HK-2 (cell line): ENCODE measurements at regions not wholly inside any gene's neighbourhood (a gene's known extent, or its start where the extent isn't known, plus 50 kb on each side); places are given as distances from the start of the nearest gene placed in this dataset.
"Not testable (repeated sequence)": the region's sequence is repeated elsewhere in the genome, so short reads cannot be mapped to it uniquely, and the experiment has no call there.

Experiments
- DNase-seq: peaks from one replicate; pipeline ENCODE4 v3.0.0-alpha.2; 2018; ENCODE audit not compliant: unreplicated experiment

DNA sequence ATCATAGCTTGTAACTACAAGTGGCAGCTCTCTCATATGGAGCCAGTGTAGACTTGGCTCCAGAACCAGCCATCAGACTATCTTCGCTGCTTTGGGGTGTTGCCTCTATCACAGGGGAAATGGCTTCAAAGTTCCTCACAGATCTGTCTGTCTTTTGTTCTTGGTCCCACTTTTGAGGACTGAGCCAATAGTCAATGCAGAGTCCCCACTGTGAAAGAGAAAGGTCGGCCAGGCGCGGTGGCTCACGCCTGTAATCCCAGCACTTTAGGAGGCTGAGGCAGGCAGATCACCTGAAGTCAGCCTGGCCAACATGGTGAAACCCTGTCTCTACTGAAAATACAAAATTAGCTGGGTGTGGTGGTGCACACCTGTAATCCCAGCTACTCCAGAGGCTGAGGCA is 86.9 kb upstream of the FZD7 start:
- not testable (repeated sequence) for DNase-seq

DNA sequence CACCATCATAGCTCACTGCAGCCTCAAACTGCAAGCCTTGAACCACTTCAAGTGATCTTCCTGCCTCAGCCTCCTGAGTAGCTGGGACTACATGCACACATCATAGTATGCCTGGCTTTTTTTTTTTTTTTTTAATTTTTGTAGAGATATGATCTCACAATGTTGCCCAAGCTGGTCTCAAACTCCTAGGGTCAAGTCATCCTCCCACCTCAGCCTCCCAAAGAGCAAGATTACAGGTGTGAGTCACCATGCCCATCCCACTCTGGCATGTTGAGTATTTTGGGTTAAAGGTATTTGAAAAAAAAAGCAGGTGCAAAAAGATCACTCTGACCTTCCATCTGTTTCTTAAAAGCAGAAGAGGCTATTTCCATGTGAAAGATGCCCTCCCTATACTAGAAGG is 86.4 kb upstream of the FZD7 start:
- DNase-seq: no peak

DNA sequence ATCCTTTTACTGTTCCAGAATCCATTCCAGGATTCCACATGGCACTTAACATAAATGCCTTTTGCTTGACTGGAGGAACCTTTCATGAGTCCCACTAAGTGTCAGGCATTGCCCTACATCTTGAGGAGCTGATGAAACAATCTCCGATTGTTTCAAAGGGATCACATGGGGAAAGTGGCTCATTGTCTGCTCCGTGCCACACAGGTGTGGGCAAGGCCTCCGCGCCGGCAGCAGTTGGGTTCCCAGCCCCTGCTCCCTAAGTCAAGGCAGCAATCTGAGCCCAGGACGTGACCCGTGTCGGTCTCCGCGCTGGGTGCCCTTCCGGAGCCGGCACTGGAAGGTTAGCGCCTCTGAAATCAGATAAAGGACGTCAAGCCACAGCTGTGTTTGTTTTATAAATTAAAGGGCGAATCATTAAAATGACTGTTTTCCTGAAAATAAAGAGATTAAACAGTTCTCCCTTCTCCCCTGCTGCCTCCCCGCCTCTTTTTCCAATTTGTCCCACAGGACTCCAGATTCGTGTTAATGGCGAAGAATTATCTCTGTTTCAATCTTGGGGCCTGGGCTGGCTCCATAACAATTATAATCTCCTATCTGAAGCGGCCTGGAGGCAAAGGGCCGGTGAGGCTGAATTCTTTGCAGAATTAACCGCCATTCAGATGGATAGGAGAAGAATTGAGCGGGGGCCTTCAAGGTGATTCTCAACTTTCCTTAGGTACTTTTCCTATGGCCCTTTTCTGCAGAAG is 84.3 kb upstream of the FZD7 start:
- no peak for DNase-seq

DNA sequence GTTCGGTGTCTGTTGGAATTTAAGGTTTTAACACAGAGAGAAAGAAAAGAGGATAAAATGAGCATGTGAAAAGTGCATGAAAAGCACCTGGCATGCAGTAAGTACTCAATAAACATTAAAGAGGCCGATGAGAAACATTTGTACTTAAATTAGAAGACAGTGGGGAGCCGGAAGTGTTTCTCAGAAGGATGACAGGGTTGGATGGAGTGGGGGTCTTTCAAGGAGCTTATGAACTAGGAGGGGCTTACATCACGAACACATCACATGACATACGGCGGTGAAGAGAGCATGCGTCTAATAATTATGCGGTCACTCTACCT is 83.8 kb upstream of the FZD7 start:
- DNase-seq: no peak

DNA sequence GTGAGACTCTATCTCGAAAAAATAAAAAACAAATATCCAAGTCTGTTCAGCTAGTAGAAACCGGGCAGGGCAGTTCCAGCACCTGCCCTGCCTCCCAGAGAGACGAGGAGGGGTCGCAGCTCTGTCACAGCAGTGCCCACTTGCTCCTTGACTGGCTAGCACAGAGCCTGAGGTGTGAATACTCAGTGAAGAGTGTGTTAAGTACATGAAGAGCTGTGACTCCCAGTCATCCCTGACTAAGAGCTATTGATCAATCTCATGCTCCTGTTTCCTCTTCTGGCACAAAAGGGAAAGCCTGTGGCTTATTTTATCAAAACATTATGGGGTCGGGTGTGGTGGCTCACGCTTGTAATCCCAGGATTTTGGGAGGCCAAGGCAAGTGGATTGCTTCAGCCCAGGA is 83.0 kb upstream of the FZD7 start:
- DNase-seq: no peak

DNA sequence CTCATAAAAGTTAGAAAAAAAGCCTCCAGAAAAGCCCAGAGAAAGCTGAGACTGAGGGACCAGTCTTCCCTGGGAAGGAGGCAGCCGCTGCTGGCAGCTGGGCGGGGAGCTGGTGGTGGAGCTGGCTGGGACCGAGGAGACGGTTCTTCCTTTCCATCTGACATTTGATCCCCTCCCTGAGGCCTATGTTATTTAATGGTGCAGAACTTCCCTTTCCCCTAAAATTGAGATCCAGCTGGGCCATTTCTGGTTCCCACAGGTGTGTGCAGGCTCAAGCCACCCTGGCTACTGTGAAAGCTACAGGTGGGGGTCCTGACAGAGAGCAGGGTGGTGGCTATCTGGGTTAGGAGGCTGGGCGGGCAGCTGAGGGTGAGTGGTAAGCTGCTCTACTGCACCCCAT is 81.5 kb upstream of the FZD7 start:
- no peak for DNase-seq

DNA sequence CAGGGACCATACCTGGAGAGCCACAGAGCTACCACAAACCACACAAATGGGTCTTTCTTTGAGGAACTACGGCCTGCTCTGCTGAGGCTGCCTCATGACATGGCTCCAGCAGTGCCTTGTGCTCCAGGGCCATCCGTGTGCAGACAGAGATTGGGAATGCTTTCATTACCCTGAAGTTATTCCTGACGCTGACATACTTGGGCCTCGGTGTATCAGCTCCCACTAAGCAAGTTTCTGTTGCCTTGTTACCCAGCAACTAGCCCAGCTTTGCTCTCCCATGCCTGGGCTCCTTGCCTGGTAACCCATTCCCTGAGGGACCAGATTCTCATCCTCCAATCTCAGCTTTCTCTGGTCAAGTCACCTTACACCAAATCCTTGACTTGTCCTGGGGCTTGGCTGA is 80.3 kb upstream of the FZD7 start:
- DNase-seq: no peak

DNA sequence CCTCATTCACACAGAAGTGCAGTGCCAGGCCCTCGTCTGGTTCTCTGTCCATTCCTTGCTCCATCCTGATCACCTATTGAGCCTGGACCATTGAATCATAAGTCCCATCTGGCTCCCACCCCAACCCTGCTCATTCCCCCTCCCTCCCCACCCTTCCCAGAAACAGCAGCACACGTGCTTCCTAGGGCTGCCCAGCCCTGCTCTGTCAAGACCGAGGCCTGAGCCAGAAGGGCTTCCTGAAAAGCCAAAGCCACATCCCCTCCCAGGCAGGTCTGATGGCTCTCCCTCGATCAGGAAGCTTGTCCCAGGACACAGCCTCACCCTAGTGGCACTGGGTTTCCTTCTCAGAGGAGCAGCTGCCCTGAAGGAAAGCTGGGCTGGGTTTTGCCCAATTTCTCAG is 79.8 kb upstream of the FZD7 start:
- no peak for DNase-seq

DNA sequence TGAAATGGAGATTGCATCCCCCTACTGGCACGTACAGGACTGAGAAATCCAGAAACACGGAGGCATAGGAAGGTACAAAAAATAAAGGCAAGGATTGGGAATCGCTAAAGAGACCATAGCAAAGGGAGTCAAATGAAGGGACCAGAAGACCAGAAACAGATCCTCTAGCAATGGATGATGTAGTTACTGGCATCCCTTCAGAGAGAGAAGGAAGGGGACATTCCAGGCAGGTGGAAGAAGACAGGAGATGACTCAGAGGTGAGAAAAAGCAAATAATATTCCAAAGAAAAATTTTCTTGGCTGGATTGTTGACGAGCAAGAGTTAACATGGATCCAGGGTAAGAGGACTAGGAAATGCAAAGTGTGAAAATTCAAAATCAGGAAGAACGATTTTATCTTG is 78.4 kb upstream of the FZD7 start:
- no peak for DNase-seq

DNA sequence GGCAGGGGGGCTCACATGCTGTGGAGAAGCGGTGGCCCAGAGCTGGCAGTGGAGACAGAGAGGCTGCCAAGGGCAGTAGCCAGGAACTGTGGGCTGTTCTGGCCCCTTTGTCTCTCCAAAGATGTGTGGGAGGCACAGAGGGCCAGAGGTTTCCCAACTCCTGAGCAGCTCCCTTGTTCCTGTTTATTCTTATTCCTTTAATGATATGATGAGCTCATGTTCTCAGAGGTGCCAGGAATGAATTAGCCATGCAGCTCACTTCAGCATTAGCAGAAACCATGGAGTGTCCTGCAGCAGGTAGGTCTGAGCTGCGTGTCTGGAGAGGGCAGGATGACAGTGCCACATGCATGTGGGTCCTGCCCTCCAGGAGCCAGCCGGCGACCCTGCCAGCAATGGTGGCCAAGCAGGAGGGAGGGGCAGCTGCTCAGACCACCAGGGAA is 77.9 kb upstream of the FZD7 start:
- DNase-seq: no peak

DNA sequence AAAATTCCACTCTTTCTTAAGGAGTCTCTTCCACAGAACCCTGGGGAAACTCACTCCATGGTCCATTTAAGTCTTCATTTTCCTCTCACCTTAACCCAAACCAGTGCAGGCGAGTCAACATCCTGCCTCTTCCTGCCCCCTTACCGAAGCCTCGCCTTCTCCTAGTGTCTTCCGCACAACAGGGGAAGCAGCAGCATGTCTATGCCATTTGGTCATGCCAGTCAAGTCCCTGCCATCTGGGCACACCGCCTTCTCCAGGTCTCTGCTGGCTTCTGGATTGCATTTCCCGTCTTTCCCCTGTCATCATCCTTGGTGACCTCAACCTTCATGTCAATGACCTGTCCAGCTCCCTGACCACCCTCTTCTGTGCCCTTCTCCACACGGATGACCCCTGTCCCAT is 77.3 kb upstream of the FZD7 start:
- no peak for DNase-seq

DNA sequence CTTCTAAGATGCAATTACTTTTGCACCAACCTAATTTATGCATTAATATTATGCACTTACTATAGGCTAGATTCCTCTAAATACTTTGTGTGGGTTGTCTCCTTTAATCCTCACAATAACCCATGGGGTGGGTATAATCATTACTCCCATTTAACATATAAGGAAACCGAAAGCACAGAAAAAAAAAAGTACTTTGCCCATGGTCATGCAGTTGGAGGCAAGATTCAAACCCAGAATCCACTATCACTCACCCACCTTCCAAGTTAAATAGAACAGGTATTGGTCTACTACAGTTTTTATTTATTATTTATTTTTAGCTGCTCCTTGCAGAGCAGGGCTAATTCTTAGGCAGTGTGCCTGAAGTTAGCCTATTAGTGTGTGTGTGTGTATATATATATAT is 76.6 kb upstream of the FZD7 start:
- DNase-seq: no peak

DNA sequence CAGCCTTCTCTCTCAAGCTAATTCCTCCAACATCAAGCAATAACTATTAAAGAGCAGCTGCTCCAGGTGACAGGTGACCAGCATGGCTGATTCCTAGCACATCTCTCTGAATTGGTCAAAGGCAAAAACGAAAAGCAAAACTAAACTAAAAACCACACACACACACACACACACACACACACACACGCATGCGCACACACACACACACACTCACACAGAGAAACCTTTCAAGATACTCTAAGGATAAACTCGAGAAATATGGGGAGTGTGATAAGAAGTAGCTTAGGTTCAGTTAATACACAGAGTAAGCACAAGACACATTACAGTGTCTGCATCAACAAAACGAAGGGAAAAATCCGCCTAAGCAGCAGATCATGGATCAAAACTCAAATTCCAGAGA is 74.5 kb upstream of the FZD7 start:
- DNase-seq: no peak

DNA sequence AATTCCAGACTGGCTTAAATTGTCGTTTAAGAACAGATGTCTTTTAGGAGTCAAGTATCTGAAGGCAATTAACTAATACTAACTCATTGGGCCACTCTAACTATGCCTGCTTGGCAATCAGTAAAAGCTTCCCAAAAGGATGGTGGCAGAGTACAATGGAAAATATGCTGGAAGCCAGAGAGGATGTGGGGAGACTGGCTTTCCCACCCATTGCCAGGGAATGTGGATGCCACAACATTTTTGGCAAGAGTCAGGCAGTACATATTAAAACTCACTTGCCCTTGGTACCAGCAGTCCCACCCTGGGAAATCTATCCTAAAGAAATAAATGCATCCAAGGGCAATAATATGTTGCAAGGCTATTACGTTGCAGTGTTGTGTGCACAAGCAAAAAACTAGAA is 74.0 kb upstream of the FZD7 start:
- DNase-seq: no peak

DNA sequence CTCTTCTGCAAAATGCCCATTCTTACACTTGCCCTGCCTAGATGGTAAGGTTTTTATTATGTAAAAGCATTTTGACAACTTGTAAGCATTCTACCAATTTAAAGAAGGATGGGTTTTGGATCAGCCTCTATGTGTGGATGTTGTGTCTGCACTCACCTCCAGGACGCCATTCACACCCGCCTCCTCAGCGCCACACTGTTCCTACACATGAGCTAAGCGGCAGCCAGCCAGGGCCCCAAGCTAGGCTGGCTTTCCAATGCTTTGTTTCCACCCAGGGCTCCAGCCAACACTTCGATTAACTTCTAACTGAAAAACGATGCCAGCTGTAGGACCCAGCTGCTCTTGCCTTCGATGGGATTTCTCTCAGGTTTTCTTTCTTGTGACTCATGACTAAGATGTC is 73.3 kb upstream of the FZD7 start:
- no peak for DNase-seq

DNA sequence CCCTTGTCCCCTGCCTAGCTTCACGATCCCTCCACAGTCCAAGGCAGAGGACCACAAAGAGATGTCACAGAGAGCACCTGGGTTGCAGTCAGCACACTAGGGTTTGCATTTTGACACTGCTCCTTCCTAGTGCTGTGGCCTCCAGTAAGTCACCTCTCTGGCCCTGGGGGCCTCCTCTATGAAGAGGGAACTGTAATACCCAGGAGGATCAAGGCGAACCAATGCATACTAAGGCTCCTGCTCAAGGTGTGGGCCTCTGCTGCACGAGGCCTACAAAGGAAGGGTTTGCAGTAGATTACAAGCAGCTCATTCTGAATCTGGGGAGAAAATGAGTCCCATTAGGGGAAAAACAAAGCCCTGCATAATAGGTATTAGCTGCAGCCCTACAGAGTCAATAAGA is 72.3 kb upstream of the FZD7 start:
- no peak for DNase-seq

DNA sequence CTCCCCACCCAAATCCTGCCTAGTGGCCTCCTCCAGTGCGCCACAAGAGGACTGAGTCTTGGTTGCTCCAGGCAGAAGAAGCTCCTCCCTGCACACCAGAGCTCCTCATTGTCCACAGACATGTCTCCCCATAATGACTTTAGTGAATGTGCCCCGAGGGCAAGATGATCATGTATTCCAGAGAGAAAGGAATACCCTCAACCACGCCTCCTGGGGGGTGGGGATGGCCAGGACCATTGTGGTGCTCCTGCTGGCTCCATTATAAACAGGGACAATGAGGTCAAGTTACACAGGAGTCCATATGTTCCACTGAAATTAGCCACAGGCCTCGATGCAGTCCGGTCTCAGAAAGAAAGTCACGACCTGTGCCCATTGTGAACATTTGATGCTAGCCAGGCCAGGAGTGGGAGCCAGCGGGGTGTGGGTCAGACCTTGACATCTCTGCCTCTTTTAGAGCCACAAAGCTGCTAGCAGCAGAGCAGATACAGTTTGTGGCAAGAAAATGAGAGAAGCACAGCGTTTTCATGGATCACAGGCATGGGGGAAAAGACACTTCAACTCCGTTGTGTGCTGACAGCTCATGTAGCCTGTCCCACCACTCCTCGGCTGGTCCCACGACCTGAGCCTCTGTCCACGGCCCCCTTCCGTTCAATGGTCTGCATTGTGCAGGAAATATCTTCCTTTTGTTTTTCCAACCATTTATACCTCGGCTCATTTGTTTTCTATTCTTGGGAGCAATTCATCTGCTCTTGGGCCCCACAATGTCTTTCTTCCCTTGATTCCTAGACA is 70.7 kb upstream of the FZD7 start:
- DNase-seq: no peak

DNA sequence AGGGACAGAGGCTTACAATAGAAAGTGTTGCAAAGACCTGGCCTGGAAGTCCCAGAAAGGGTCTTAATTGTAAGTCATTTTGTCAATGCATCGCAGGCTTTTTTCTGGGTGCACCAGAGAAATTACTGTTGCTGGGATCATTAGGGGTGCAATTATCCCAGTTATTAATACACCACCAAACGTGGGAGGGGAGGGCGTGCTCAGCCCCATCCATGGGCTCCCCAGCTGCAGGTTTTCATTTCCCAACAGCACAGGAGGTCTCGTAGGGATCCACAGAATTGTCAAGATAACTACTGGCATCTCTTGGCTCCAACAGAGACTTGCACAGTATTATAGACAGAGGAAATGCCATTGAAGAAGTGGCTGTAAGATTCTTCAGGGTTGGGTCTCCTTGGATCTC is 69.6 kb upstream of the FZD7 start:
- no peak for DNase-seq

DNA sequence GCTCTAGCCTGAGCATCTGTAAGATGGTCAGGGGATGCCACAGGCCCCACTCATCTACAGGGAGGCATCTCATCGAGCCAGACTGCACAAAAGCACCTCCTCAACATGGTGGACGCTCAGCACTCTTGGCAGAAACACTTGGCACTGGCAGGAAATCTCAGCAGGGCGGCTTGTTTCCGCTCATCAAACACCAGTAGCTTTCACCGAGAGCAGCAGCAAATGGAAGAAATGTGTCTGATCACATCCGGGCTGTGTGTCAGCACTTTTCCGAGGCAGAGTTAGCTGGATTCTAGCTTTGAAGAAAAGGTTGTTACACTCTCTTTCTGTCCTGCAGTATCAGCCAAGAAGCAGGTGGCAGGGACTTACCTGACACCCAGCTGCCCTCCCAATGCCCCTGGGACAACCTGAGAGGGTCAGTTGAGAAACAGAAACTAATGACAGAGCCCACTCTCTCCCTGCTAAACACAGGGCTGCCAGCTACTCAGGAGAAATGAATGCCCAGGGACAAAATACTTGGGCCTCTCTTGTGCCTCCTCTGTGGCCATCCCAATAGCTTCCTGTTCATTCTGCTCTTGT is 68.9 kb upstream of the FZD7 start:
- no peak for DNase-seq

DNA sequence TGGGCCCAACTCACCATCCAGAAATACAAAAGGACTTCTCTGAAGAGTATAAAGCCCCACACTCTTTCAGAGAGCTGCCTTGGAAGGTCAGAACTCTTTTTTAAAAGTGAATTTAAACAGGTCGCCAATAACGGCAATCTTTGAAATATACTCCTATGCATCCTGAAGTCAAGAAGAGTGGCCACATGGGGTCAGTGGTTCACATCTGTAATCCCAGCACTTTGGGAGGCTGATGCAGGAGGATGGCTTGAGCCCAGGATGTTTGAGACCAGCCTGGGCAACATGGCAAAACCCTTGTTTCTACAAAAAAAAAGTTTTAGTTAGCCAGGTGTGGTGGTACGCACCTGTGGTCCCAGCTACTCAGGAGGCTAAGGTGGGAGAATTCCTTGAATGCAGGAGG is 68.1 kb upstream of the FZD7 start:
- no peak for DNase-seq

DNA sequence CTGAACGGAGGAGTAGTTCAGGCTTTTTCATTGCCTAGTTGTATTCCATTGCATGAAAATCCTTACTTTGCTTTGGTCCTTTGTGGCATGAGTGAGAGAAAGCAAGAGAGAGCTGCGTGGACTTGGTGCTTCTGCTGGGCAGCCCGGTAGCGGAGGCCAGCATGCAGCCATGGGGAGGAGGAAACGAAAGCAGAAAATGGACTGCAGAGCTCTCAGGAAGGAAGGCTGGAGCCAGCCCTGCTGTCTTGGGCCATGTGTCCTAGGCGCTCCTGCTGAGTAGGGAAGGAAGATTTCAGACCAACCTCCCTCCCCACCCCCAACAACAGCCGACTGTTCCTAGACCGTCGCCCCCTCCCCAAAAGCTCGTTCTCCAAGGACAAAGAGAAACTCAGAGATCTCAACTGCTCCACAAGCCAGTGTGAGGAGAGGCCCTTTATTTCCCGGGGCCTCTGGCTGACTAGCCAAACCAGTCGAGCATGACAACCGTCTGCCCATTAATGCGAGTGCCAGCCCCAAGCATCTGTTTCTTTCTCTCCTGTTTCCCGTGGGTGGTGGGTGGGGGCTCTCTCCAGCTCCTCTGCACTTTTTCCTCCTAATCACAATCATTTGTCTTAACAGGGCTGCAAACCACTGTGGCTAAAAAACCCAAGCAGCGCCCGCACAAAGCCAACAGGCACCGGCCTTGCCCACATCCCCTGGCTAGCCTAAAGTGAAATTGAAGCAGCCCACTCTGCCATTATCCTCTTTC is 66.8 kb upstream of the FZD7 start:
- peak; percentile 18 for DNase-seq

DNA sequence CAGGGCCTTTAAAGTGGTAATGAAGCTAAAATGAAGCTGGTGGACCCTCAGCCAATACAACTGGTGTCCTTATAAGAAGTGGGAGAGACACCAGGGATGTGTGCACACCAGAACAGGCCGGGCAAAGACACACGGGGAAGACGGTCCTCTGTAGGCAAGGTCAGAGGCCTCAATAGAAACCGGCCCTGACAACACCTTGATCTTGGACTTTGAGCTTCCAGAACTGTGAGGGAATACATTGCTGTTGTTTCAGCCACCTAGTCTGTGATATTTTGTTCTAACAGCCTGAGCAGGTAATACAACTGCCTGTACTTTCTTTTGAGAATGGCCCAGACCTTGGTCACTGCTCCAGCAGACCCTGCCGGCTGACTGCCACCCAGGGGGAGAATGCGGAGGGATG is 65.6 kb upstream of the FZD7 start:
- DNase-seq: no peak

DNA sequence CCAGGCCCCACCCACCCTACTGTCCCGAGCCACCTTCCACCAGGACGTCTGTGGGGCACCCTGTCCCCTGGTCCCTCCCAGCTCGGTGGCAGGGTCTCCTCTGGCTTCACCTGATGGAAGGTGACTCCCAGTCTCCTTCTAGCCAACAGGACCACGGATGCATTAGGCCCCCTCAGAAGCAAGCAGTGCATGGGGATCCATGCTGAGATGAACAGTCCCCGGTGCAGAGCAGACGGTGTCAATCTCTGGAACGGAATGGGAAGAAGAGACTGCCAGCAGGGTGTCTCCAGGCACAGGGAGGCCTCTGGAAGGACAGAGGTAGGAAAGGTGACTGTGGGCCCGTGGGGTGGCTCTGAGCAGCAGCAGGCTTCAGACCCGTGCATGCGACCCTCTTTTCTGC is 65.2 kb upstream of the FZD7 start:
- DNase-seq: no peak
